Stimulated activated CD4-positive, alpha-beta T cell treated with anti-CD3 and anti-CD28 coated beads, Interleukin-1b, Interleukin-23, amount 100 ng/mL, for 48 hours (primary cell): ENCODE measurements at regions not wholly inside any gene's neighbourhood (a gene's known extent, or its start where the extent isn't known, plus 50 kb on each side); places are given as distances from the start of the nearest gene placed in this dataset.
"Not testable (repeated sequence)": the region's sequence is repeated elsewhere in the genome, so short reads cannot be mapped to it uniquely, and the experiment has no call there.

Experiments used
- DNase-seq: peaks from one replicate; pipeline ENCODE4 v3.0.0-alpha.2; 2020

DNA sequence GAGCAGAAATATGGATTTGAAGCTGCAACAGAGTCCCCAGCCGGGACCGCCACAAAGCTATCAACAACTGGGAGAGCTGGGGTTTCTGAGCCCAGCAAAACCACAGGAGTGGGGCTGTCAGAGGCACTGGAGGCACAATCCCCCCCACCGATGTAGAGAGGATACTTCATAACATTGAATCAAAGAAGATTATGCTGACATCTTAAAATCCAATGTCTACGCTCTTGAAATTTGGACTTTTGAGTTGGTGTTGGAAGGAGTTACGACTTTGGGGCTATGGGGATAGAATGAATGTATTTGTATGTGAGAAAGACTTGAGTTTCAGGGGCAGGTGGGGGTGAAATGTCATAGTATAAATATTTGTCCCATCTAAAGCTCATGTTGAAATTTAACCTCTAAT, 1121.6 kb upstream of the CDH8 start:
- DNase-seq: no peak

GRCh38 chr16:63146251-63146650, 1110.0 kb upstream of the CDH8 start:
- DNase-seq: no peak

- no peak for DNase-seq
Observed at GRCh38 chr16:63145411-63145810, 1109.2 kb upstream of the CDH8 start.

DNA sequence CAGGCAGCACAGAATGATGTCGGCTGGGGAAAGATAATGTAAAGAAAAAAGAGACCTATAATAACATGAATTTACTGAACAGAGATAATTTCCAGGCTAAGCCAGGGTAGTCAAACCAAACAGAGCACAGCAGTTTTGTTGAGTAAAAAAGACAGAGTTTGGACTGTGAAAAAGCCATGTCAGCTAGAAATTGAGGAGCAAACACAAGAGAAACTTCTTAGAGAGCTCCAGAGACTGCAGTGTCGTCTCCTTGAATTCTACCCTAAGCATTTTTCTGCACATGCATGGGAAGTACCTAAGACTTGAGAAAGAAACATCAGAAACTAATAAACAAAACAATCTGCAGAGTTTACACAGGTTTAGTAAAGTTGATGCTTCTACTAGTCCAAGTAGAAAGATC, 1098.8 kb upstream of the CDH8 start:
- DNase-seq: no peak

GRCh38 chr16:63131503-63131902, 1095.3 kb upstream of the CDH8 start:
- no peak for DNase-seq

DNA sequence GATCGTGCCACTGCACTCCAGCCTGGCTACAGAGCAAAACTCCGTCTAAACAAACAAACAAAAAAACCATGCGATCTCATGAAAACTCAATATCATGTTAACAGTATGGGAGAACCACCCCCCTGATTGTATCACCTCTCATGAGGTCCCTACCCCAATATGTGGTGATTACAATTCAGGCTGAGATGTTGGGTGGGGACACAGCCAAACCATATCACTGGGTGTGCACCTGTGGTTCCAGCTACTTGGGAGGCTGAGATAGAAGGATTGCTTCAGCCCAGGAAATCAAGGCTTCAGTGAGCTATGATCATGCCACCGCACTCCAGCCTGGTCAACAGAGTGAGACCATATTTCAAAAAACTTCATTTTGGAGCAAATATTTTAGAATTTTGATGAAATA, 1094.7 kb upstream of the CDH8 start:
- no peak for DNase-seq

DNA sequence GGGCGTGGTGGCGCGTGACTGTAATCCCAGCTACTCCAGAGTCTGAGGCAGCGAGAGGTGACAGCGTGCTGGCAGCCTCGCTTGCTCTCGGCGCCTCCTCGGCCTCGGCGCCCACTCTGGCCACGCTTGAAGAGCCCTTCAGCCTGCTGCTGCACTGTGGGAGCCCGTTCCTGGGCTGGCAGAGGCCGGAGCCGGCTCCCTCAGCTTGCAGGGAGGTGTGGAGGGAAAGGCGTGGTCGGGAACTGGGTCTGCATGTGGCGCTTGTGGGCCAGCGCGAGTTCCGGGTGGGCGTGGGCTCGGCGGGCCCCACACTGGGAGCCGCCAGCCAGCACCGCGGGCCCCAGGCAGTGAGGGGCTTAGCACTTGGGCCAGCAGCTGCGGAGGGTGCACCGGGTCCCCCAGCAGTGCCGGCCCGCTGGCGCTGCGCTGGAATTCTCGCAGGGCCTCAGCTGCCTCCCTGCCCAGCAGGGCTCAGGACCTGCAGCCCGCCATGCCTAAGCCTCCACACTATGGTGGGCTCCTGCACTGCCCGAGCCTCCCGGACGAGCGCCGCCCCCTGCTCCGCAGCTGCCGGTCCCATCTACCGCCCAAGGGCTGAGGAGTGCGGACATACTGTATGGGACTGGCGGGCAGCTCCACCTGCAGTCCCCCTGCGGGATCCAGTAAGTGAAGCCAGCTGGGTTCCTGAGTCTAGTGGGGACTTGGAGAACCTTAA, 1093.3 kb upstream of the CDH8 start:
- DNase-seq: no peak

DNA sequence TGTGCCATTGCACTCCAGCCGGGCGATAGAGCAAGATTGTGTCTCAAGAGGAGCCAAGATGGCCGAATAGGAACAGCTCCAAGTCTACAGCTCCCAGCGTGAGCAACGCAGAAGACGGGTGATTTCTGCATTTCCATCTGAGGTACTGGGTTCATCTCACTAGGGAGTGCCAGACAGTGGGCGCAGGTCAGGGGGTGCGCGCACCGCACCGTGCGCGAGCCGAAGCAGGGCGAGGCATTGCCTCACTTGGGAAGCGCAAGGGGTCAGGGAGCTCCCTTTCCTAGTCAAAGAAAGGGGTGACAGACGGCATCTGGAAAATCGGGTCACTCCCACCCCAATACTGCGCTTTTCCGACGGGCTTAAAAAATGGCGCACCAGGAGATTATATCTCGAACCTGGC, 1083.7 kb upstream of the CDH8 start:
- DNase-seq: not testable (repeated sequence)

GRCh38 chr16:63100082-63100481, 1063.8 kb upstream of the CDH8 start:
- DNase-seq: no peak

GRCh38 chr16:63096857-63097256, 1060.6 kb upstream of the CDH8 start:
- DNase-seq: no peak

GRCh38 chr16:63092736-63093135, 1056.5 kb upstream of the CDH8 start:
- DNase-seq: no peak

DNA sequence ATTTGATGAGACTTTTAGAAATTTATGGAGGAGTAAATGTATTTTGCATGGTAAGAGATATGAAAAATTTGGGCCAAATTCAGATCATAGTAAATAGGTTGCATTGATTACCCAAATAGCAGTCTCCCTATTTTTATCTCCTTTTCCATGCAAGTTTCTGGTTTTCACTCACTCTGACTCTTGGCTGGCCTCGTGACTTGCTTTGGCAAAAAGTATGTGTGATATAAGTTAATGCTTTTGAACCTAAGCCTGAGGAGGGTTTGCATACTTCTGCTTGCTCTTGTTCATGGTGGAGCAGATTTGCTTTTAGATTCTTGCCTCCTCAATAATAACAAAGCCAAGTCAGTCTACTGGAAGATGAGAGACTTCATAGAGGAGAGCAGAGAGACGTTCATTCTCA, 1045.9 kb upstream of the CDH8 start:
- no peak for DNase-seq

GRCh38 chr16:63080746-63081145, 1044.5 kb upstream of the CDH8 start:
- no peak for DNase-seq

GRCh38 chr16:63069047-63069446, 1032.8 kb upstream of the CDH8 start:
- DNase-seq: no peak

DNA sequence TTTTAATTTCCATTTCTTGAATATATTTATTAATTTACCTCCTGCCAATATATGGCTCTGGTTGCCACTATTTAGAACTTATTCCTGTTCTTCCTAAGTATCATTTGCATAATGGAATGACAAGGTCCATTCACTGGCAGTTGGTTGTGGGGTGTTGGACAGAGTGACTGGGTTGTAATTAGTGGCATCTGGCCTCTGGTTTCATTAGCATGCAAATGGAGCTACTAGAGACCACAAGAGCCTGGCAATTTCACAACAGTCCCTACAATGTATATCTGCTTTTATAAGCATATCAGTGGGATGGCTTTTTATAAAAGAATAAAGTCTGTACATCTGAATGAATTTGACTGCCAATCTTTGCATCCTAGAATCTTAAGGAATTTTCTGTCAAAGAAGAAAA, 1030.9 kb upstream of the CDH8 start:
- DNase-seq: no peak

GRCh38 chr16:63066552-63066951, 1030.3 kb upstream of the CDH8 start:
- DNase-seq: no peak

- no peak for DNase-seq
Observed at GRCh38 chr16:63061319-63061718, 1025.1 kb upstream of the CDH8 start.

DNA sequence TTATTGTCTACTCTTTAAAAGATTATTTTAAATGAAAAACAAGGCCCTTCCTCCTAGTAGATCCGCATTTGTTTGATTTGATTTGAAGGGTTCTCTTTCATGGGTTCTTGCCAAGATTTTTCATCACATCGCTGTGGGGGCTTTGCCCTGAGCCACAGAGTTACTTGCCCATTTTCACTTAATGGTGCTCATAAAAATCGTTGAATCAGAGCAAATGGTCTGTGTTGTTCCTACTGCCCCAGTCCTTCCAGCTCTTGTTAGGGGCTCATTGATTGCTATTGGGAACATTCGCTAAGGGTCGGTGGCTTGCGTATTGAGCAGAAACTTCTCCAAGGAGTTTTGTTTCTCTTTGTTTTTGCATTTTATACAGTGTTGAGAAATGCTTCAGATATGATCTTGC, 1023.4 kb upstream of the CDH8 start:
- no peak for DNase-seq

- DNase-seq: no peak
Observed at GRCh38 chr16:63057341-63057740, 1021.1 kb upstream of the CDH8 start.

- no peak for DNase-seq
Observed at GRCh38 chr16:63050391-63050790, 1014.2 kb upstream of the CDH8 start.

- no peak for DNase-seq
Observed at GRCh38 chr16:63038397-63039106, 1002.3 kb upstream of the CDH8 start.

DNA sequence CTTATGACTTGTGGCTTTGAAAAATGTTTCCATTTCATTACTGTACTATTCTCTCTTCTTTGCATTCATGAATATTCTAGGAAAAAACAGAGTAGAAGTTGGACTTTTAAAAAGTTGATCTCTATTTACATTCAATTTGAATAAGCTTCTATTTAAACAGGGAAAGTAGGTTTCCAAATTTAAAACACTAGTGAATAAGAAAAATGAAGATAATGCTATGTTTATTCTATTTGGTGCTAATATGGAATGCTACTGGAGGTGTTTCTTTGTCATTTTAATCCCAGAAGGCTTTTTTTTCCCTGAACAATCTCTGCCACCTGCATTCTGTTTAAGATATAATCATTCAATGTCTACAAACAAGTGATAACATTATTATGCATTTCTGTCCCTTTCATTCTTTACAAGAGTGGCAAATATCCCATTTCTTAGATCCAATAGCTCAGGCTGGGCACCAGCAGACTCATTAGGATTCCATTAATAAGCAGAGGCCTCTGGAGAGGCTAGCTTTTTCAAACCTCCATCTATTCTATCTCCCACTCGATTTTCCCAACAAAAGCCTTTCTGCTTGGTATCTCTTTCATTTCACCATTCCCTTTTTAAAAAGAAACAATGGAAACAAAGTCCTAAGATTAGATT, 1001.6 kb upstream of the CDH8 start:
- no peak for DNase-seq

- DNase-seq: no peak
Observed at GRCh38 chr16:63018581-63019223, 982.5 kb upstream of the CDH8 start.

- DNase-seq: no peak
Observed at GRCh38 chr16:63008688-63009087, 972.5 kb upstream of the CDH8 start.
